22Rv1 (cell line): ENCODE measurements at regions not wholly inside any gene's neighbourhood (a gene's known extent, or its start where the extent isn't known, plus 50 kb on each side); places are given as distances from the start of the nearest gene placed in this dataset.

ENCODE experiments used
- ZFX ChIP-seq: fragments of 450-650 bp; IDR thresholded peaks from 2 replicates; pipeline ENCODE4 v1.6.1; 2017; ENCODE audit warnings: antibody characterized with exemption, borderline replicate concordance
- TF ChIP-seq, protein P1 (sequence below): fragments of 450-650 bp; IDR thresholded peaks from 2 replicates; pipeline ENCODE4 v1.5.1; 2017; ENCODE audit warnings: mild to moderate bottlenecking

DNA sequence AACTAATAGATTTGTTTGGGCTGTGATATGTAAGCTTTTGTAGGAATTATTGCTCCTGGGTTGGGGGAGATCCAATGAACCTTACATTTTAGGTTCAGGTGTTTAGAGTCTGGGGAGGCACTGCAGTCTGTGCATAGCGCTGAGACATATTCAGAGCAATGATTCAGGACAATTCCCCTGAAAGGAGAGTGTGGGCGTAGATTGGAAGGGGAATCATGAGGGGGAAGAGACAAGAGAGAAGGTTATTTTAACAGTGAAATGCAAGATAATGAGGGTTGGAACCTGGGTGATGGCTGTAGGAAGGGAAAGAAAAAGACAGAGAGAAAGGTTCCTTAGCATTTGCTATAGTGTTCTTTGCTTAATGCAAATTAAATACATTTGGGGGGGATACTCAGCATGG lies 1013.4 kb downstream of the REEP3 start:
- no peak for TF ChIP-seq ZFX
- TF ChIP-seq, protein P1, sequence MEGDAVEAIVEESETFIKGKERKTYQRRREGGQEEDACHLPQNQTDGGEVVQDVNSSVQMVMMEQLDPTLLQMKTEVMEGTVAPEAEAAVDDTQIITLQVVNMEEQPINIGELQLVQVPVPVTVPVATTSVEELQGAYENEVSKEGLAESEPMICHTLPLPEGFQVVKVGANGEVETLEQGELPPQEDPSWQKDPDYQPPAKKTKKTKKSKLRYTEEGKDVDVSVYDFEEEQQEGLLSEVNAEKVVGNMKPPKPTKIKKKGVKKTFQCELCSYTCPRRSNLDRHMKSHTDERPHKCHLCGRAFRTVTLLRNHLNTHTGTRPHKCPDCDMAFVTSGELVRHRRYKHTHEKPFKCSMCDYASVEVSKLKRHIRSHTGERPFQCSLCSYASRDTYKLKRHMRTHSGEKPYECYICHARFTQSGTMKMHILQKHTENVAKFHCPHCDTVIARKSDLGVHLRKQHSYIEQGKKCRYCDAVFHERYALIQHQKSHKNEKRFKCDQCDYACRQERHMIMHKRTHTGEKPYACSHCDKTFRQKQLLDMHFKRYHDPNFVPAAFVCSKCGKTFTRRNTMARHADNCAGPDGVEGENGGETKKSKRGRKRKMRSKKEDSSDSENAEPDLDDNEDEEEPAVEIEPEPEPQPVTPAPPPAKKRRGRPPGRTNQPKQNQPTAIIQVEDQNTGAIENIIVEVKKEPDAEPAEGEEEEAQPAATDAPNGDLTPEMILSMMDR, result no peak
